Activated CD4-positive, CD25-positive, alpha-beta regulatory T cell (primary cell): ENCODE measurements at regions not wholly inside any gene's neighbourhood (a gene's known extent, or its start where the extent isn't known, plus 50 kb on each side); places are given as distances from the start of the nearest gene placed in this dataset.
A peak's percentile ranks its signal among the peaks of the same experiment; 100 is the strongest.

Experiments
- DNase-seq, 4 experiments: peaks; one replicate each; lab custom pipeline; 2025; lab: John Stamatoyannopoulos, UW

DNA sequence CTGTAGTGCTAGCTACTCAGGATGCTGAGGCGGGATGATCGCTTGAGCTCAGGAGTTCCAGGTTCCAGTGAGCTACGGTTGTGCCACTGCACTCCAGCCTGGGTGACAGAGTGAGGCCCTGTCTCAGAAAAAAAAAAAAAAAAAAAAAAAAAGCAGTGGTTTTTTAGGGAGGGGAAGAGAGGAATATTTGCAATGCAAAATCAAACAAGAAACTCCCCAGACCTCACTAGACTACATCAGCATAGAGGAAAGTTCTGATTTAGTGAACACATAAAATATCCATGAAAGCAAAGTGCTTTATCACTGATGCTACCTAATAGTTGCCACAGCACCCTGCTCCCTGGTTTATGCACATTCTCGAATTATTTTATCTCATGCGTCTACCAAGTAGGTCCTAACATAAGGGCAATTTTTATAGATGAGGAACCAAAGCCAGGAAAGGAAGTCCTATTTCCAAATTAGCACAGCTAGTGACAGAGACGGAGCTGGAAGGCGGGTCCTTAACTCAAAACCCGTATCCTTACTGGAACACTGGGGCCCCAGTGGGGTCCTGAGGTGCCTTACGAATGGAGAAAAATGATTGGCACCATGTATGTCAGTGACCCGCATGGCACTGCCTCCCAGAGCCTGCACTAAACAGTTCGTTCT lies 50.7 kb upstream of the GPR157 start:
- DNase-seq = no peak

DNA sequence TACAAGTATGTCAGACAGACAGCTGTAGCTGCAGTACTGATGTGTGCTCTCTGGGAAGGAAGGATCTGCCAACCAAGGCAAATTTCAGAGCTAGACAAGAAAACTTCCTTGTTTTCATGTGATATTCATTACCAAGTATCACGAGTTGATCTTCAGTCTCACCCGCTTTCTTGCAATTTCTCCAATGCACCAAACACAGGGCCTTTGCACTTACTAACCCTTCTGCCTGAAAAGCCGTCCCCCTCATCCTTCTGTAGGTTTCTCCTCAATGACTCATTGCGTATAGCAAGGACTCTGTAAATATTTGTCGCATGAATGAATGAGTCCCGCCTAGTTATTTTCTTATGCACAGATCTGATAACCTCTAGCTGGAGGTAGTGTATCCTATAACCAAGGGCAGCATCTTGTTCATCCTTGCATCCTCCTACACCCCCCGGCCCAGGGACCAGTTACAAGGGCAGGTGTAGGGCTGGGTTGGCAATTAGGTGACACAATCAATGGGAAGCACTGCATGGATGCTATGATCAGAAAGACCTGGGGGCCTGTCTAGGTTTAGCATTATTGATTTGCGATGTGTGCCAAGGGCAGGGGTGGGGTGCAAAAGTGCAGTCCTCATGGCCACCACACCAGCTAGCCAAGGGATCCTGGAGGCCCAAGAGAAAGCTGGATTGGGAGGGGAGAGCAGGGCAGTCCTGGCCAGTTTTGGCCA lies 51.4 kb upstream of the GPR157 start:
- DNase-seq = no peak

DNA sequence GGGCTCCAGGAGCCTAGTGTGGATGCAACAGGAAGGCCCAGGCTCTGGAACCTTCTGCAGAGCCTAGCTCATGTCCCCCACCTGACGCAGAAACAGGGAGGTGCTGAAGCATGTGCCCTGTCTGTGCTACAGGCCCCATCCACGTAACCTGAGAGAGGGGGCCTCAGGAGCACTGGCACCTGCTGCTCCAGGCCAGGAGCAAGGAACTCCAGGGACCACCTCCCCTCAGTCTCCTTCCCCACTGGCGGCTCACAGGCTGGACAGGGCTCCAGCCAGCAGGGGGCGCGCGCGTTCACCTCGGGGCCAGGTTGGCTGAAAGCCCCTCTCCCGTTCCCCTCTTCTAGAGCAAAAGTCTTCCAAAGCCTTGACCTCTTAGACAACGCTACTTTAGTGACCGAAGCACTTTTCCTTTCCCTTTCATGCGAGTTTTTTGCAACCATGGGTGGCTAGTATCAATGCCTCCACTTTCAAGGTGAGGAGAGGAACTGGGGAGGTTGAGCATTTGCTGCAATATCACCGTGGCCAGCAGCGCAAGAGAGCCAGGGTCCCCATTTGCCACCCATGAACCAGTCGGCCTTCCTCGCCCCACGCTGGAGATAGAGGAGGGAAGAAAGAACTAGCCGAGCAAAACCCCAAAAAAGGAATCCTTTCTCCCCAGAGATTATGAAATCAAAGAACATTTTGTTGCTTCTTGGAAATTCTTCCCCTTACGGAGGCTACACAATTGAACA lies 52.4 kb upstream of the GPR157 start:
- DNase-seq = peak; percentile 43 to 63 (median 58)

DNA sequence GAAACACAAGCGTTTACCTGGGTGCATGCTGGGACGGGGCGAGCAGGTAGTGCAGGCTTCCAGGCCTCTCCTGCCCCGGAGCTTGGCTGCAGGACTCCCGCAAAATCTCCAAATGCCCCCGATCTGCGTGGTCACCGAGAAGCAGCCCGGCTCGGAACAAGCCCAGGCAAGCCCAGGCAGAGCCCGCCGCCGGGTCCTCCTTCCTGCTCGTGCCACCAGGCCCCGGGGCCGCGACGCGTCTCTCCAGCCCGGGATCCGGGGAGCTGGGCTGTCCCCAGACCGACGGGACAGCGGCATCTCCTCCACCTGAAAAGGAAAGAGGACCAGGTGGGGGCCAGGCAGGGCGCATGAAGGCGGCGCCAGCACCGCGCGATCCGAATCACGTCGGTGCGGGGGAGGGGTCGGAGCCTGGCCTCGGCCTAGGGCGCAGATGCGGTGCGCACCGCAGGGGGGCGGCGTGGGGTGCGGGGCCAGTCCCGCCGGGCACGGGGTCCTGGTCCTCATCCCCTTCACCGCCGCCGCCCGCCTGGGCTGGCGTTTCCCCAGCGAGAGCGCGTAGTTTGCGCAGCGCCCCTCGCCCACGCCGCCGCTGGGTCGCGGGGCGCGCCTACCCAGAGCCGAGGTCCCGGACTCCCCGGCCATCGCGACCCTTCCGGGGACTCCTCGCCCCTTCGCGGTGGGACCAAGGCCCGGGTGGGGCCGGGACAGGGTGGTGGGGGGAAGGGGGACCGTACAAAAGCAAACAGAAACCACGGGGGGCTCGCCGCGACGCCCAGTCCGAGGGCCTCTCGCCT lies 52.4 kb upstream of the H6PD start:
- DNase-seq = no peak

DNA sequence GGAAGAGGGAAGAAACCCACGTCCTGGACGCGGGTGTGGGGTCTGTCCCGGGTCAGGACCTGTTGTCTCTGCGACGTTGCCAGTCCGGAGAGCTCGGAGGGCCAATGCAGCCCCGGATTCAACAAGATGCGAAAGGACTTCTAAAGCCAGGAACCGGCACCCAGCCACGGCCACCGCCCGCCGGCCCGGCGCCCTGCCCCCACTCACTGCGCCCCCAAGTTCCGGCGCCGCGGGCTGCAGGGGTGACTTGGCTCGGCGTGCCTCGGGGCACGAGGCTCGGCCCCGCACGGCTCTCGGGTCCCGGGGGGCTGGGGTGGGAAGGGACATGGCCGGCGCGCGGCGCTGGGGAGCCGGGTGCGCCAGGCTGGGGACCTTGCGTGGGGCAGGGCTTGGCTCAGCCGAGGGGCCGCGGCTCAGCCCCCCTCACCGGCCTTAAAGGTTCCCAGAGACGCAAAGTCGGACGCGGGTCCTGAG lies 51.8 kb upstream of the H6PD start:
- DNase-seq = no peak

DNA sequence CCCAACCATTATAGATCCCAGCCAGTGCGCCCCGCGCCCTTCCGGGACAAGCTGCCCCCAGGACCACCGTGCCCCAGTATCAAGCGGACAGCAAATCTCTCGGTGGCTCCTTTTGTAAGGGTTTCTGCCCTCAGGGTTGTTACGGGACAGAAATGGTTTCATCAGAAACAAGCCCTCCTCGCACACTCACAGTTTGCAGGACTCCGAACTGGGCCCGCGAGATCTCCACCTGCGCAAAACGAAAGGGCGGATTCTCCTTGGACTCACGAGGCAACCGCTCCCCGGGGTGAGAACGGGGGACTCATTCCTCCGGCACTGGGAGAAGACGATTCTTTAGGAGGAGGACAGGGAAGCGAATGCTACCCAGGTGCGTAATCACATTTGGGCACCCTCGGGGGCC lies 51.1 kb upstream of the H6PD start:
- DNase-seq = no peak

DNA sequence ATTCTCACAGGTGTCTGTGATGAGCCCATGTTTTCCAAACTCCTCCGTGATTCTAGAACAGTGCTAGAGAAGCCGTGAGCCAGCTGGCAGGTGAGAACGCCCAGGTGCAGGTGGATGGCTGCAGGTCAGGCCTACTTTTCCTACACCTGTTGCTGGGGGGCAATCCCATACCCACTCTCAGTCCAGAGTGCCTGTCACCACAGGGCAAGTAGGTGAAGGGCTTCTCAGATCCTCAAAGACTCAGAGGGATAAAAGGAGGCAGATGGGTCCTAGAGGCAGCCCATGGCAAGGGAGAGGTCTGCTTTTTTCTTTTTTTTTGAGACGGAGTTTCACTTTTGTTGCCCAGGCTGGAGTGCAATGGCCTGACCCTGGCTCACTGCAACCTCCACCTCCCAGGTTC lies 50.7 kb upstream of the H6PD start:
- DNase-seq = no peak

DNA sequence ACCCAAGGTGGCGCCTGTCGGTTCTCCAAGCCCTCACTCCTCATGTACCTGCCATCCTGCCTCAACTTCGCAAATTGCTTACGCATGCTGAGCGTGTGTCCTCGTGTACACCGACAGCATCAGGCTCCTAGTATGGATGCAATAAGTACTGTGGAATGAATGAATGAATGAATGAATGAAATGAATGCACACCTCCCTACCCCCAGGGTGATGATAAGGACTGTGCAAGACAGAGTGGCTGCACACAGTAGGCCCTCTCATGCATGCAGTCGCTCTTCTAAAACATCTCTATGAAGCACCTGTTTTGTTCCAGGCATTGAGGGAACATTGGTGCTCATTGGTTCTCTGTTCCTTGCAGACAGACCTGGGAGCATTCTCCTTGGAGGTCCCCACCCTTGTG lies 49.8 kb upstream of the H6PD start:
- no peak for DNase-seq
